Tibial nerve (tissue), 3 donors: ENCODE measurements at regions not wholly inside any gene's neighbourhood (a gene's known extent, or its start where the extent isn't known, plus 50 kb on each side); places are given as distances from the start of the nearest gene placed in this dataset.
"Not testable (repeated sequence)": the region's sequence is repeated elsewhere in the genome, so short reads cannot be mapped to it uniquely, and the experiment has no call there.

ENCODE experiments used
- CTCF ChIP-seq, 5 experiments: fragments of 200-600 bp in 3 of 5; fragments of 450-650 bp in 2 of 5; sonication (generic) in 3 of 5; IDR thresholded peaks; one replicate each; pipeline ENCODE4 v1.5.1; 2016 to 2019; ENCODE audit warnings: antibody characterized with exemption in 5 of 5, mild to moderate bottlenecking in 3 of 5, moderate library complexity in 2 of 5
- POLR2A ChIP-seq, 2 donors: fragments of 450-650 bp; IDR thresholded peaks; one replicate each; pipeline ENCODE4 v1.6.1; 2017; ENCODE audit warnings: antibody characterized with exemption in 2 of 2, mild to moderate bottlenecking in 2 of 2, moderate library complexity in 2 of 2

GRCh38 chr2:95691210-95691609 lies 99.4 kb downstream of the TRIM43 start:
- TF ChIP-seq CTCF, POLR2A (IDR thresholded peaks at IDR 0.05): not testable (repeated sequence)
